ENCODE measurements at regions not wholly inside any gene's neighbourhood (a gene's known extent, or its start where the extent isn't known, plus 50 kb on each side); places are given as distances from the start of the nearest gene placed in this dataset.
A peak's percentile ranks its signal among the peaks of the same experiment; 100 is the strongest.

GRCh38 chr1:29679828-29680558, 443.7 kb downstream of the PTPRU start:
- H3K27ac ChIP-seq: no peak overlapping the region
- intact Hi-C loops (cut with DNase I; ENCODE audit: low total_unique reads): no loop called here
- no peaks in the 10 kb centered on the region for H3K9me3 ChIP-seq
- no peaks in the 10 kb centered on the region for H3K4me1 ChIP-seq
- TF ChIP-seq POLR2AphosphoS5 (IDR thresholded peaks at IDR 0.05): no peak
- no peak for TF ChIP-seq CTCF (IDR thresholded peaks at IDR 0.05)
- no peak for TF ChIP-seq POLR2A (IDR thresholded peaks at IDR 0.05)
- DNase-seq (ENCODE audit: low spot score in 2 of 2): peak in 1 of 2 donors; percentile 5
- H3K36me3 ChIP-seq: no peaks in the 10 kb centered on the region
- peaks cover 0 to 13% of the 10 kb centered on the region in 2 donors for H3K27me3 ChIP-seq
- H3K4me3 ChIP-seq: no peak overlapping the region

- no peak for DNase-seq (ENCODE audit: low spot score in 2 of 2)
- Histone ChIP-seq H3K4me3 (no peak overlapping the region), H3K4me1 (no peaks in the 10 kb centered on the region), H3K9me3 (no peaks in the 10 kb centered on the region), H3K36me3 (no peaks in the 10 kb centered on the region), H3K27ac (no peak overlapping the region), H3K27me3 (peaks cover 0 to 7% of the 10 kb centered on the region in 2 donors)
- TF ChIP-seq POLR2A (IDR thresholded peaks at IDR 0.05) (no peak), CTCF (IDR thresholded peaks at IDR 0.05) (no peak), POLR2AphosphoS5 (IDR thresholded peaks at IDR 0.05) (no peak)
- intact Hi-C loops (cut with DNase I; ENCODE audit: low total_unique reads): no loop called here
Measured at GRCh38 chr1:29679316-29679715, 443.0 kb downstream of the PTPRU start.

GRCh38 chr1:29677028-29678024, 441.0 kb downstream of the PTPRU start:
- no peaks in the 10 kb centered on the region for H3K4me1 ChIP-seq
- TF ChIP-seq CTCF (IDR thresholded peaks at IDR 0.05): no peak
- TF ChIP-seq POLR2A (IDR thresholded peaks at IDR 0.05): no peak
- no peaks in the 10 kb centered on the region for H3K9me3 ChIP-seq
- H3K27me3 ChIP-seq: peaks cover 0 to 4% of the 10 kb centered on the region in 2 donors
- H3K36me3 ChIP-seq: no peaks in the 10 kb centered on the region
- no peak overlapping the region for H3K4me3 ChIP-seq
- H3K27ac ChIP-seq: no peak overlapping the region
- peak in 1 of 2 donors; percentile 10 for DNase-seq (ENCODE audit: low spot score in 2 of 2)
- intact Hi-C loops (cut with DNase I; ENCODE audit: low total_unique reads): no loop called here

- intact Hi-C loops (cut with DNase I; ENCODE audit: low total_unique reads): no loop called here
- Histone ChIP-seq H3K27me3 (peaks cover 0 to 4% of the 10 kb centered on the region in 2 donors), H3K9me3 (no peaks in the 10 kb centered on the region), H3K4me3 (no peak overlapping the region), H3K27ac (no peak overlapping the region), H3K36me3 (no peaks in the 10 kb centered on the region), H3K4me1 (no peaks in the 10 kb centered on the region)
- TF ChIP-seq POLR2A (IDR thresholded peaks at IDR 0.05) (no peak), CTCF (IDR thresholded peaks at IDR 0.05) (no peak), POLR2AphosphoS5 (IDR thresholded peaks at IDR 0.05) (no peak)
- no peak for DNase-seq (ENCODE audit: low spot score in 2 of 2)
Measured at GRCh38 chr1:29676496-29676895, 440.2 kb downstream of the PTPRU start.
